GM23338 (cell line): ENCODE measurements at regions not wholly inside any gene's neighbourhood (a gene's known extent, or its start where the extent isn't known, plus 50 kb on each side); places are given as distances from the start of the nearest gene placed in this dataset.

Experiments
- CREB1 ChIP-seq: fragments of 250-450 bp; sonication (Bioruptor Pico); IDR thresholded peaks from 2 replicates; pipeline ENCODE4 v1.5.0; 2020; ENCODE audit warnings: low read depth, mild to moderate bottlenecking, moderate library complexity
- EZH2 ChIP-seq: fragments of 200-600 bp; sonication (generic); IDR thresholded peaks from one replicate; pipeline ENCODE4 v1.8.0; 2017; ENCODE audit warnings: antibody characterized with exemption, mild to moderate bottlenecking, low read depth; ENCODE audit not compliant: unreplicated experiment
- EZH2phosphoT487 ChIP-seq: fragments of 200-600 bp; sonication (generic); IDR thresholded peaks from one replicate; pipeline ENCODE4 v1.8.1; 2018; ENCODE audit warnings: antibody characterized with exemption; ENCODE audit not compliant: unreplicated experiment
- POLR2AphosphoS5 ChIP-seq: IDR thresholded peaks from 2 replicates; pipeline ENCODE4 v1.6.1; 2016; ENCODE audit warnings: antibody characterized with exemption, low read depth
- STAT1 ChIP-seq: IDR thresholded peaks from one replicate; pipeline ENCODE4 v1.6.1; 2016; ENCODE audit warnings: antibody characterized with exemption; ENCODE audit not compliant: unreplicated experiment
- ZNF114 ChIP-seq: fragments of 250-450 bp; sonication (Bioruptor Pico); IDR thresholded peaks from 2 replicates; pipeline ENCODE4 v1.5.0; 2020; ENCODE audit warnings: mild to moderate bottlenecking, moderate library complexity
- ZNF331 ChIP-seq: fragments of 250-450 bp; sonication (Bioruptor Pico); IDR thresholded peaks from 2 replicates; pipeline ENCODE4 v1.5.0; 2020; ENCODE audit warnings: low read depth, mild to moderate bottlenecking, moderate library complexity
- TF ChIP-seq, protein P1 (sequence below), 2 experiments: fragments of 200-600 bp in 1 of 2; sonication (generic) in 1 of 2; conservative IDR thresholded peaks; 2 replicates each; pipeline versions ENCODE4 v1.5.1 to v1.6.1; 2016 to 2017; ENCODE audit warnings: antibody characterized with exemption in 2 of 2, low read depth in 2 of 2, mild to moderate bottlenecking in 2 of 2, moderate library complexity in 1 of 2
- TF ChIP-seq, protein P2 (sequence below): IDR thresholded peaks from 2 replicates; pipeline ENCODE4 v1.6.1; 2016; ENCODE audit warnings: antibody characterized with exemption
- TF ChIP-seq, protein P3 (sequence below): IDR thresholded peaks from one replicate; pipeline ENCODE4 v1.6.1; 2018; ENCODE audit warnings: antibody characterized with exemption; ENCODE audit not compliant: unreplicated experiment

DNA sequence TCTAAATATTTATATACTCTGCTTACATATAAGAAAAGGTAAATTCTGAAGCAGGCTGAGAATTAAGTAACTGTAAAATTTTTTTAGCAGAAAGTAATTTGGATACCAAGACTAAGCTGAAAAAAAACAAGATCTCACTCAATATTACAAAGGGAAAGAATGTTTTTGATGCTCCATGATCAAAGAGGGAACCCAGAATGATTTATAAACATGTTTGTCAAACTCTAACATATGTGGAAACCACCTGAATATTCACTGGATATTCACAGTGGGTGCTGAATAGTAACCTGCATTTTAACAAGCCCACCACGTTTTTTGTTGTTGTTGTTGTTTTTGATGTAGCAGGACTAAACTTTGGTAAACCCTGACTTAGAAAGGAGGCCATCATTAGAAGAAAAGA, 324.9 kb upstream of the GATB start:
- TF ChIP-seq, protein P1, sequence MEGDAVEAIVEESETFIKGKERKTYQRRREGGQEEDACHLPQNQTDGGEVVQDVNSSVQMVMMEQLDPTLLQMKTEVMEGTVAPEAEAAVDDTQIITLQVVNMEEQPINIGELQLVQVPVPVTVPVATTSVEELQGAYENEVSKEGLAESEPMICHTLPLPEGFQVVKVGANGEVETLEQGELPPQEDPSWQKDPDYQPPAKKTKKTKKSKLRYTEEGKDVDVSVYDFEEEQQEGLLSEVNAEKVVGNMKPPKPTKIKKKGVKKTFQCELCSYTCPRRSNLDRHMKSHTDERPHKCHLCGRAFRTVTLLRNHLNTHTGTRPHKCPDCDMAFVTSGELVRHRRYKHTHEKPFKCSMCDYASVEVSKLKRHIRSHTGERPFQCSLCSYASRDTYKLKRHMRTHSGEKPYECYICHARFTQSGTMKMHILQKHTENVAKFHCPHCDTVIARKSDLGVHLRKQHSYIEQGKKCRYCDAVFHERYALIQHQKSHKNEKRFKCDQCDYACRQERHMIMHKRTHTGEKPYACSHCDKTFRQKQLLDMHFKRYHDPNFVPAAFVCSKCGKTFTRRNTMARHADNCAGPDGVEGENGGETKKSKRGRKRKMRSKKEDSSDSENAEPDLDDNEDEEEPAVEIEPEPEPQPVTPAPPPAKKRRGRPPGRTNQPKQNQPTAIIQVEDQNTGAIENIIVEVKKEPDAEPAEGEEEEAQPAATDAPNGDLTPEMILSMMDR (conservative IDR thresholded peaks at IDR 0.05; ENCODE audit: low read depth in 2 of 2), result no peak
- TF ChIP-seq EZH2phosphoT487 (no peak), POLR2AphosphoS5 (no peak), ZNF114 (CRISPR knock-in tag) (no peak), EZH2 (no peak), CREB1 (CRISPR knock-in tag) (no peak), STAT1 (no peak), ZNF331 (CRISPR knock-in tag) (no peak)
- TF ChIP-seq, protein P2, sequence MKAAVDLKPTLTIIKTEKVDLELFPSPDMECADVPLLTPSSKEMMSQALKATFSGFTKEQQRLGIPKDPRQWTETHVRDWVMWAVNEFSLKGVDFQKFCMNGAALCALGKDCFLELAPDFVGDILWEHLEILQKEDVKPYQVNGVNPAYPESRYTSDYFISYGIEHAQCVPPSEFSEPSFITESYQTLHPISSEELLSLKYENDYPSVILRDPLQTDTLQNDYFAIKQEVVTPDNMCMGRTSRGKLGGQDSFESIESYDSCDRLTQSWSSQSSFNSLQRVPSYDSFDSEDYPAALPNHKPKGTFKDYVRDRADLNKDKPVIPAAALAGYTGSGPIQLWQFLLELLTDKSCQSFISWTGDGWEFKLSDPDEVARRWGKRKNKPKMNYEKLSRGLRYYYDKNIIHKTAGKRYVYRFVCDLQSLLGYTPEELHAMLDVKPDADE, result no peak
- TF ChIP-seq, protein P3, sequence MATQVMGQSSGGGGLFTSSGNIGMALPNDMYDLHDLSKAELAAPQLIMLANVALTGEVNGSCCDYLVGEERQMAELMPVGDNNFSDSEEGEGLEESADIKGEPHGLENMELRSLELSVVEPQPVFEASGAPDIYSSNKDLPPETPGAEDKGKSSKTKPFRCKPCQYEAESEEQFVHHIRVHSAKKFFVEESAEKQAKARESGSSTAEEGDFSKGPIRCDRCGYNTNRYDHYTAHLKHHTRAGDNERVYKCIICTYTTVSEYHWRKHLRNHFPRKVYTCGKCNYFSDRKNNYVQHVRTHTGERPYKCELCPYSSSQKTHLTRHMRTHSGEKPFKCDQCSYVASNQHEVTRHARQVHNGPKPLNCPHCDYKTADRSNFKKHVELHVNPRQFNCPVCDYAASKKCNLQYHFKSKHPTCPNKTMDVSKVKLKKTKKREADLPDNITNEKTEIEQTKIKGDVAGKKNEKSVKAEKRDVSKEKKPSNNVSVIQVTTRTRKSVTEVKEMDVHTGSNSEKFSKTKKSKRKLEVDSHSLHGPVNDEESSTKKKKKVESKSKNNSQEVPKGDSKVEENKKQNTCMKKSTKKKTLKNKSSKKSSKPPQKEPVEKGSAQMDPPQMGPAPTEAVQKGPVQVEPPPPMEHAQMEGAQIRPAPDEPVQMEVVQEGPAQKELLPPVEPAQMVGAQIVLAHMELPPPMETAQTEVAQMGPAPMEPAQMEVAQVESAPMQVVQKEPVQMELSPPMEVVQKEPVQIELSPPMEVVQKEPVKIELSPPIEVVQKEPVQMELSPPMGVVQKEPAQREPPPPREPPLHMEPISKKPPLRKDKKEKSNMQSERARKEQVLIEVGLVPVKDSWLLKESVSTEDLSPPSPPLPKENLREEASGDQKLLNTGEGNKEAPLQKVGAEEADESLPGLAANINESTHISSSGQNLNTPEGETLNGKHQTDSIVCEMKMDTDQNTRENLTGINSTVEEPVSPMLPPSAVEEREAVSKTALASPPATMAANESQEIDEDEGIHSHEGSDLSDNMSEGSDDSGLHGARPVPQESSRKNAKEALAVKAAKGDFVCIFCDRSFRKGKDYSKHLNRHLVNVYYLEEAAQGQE, result no peak
